Stomach (tissue), 8 donors: ENCODE measurements at regions not wholly inside any gene's neighbourhood (a gene's known extent, or its start where the extent isn't known, plus 50 kb on each side); places are given as distances from the start of the nearest gene placed in this dataset.

Source experiments
- DNase-seq, 2 donors: peaks; one replicate each; pipeline versions ENCODE4 v3.0.0 to v3.0.0-alpha.2; 2013 to 2019
- H3K27ac ChIP-seq, 5 donors: fragments of 200-600 bp in 4 of 5; sonication (generic) in 4 of 5; one replicate each; pipeline ENCODE4 v1.5.1; 2013 to 2019; ENCODE audit warnings: mild to moderate bottlenecking in 1 of 5, moderate library complexity in 1 of 5
- H3K27me3 ChIP-seq, 3 donors: fragments of 200-600 bp; sonication (generic); one replicate each; pipeline ENCODE4 v1.5.1; 2017 to 2019; ENCODE audit warnings: mixed run types in 1 of 3
- H3K36me3 ChIP-seq, 4 donors: fragments of 200-600 bp; sonication (generic); 1 replicate in 3 of 4; 2 replicates in 1 of 4; pipeline ENCODE4 v1.5.1; 2016 to 2019
- H3K4me1 ChIP-seq, 4 donors: fragments of 200-600 bp; sonication (generic); one replicate each; pipeline ENCODE4 v1.5.1; 2016 to 2019
- H3K4me3 ChIP-seq, 4 donors: fragments of 200-600 bp; sonication (generic) in 3 of 4; one replicate each; pipeline ENCODE4 v1.5.1; 2016 to 2019; ENCODE audit warnings: mild to moderate bottlenecking in 1 of 4
- H3K9me3 ChIP-seq, 4 donors: fragments of 200-600 bp; sonication (generic); one replicate each; pipeline ENCODE4 v1.5.1; 2016 to 2019
- CTCF ChIP-seq, 7 experiments: fragments of 450-650 bp in 4 of 7; fragments of 200-600 bp in 3 of 7; sonication (generic) in 3 of 7; IDR thresholded peaks; one replicate each; pipeline ENCODE4 v1.5.1; 2016 to 2019; ENCODE audit warnings: antibody characterized with exemption in 7 of 7, control low read depth in 2 of 7, mild to moderate bottlenecking in 1 of 7
- EP300 ChIP-seq: sonication (generic); formaldehyde crosslinking; IDR thresholded peaks from one replicate; pipeline ENCODE4 v1.6.1; 2017; ENCODE audit warnings: antibody characterized with exemption
- POLR2A ChIP-seq, 4 donors: fragments of 450-650 bp; IDR thresholded peaks; one replicate each; pipeline ENCODE4 v1.6.1; 2016; ENCODE audit warnings: antibody characterized with exemption in 4 of 4, control low read depth in 2 of 4, mild to moderate bottlenecking in 1 of 4, moderate library complexity in 1 of 4
- POLR2AphosphoS5 ChIP-seq, 3 donors: sonication (generic); formaldehyde crosslinking; IDR thresholded peaks; one replicate each; pipeline ENCODE4 v1.6.1; 2016; ENCODE audit warnings: antibody characterized with exemption in 3 of 3
- WGBS, 5 donors: extraction: QIAGEN DNeasy Blood & Tissue Kit in 3 of 5; methylation state at CpG; one replicate each; pipeline versions ENCODE4 v1.1.5 to v1.1.7; 2013 to 2018; 5-methylcytosine and 5-hydroxymethylcytosine counted together
- intact Hi-C: fragments of 100-400 bp; cut with DNase I; formaldehyde crosslinking; loops from one replicate; pipeline ENCODE4 v1.15.1; 2023; ENCODE audit warnings: low total_unique reads
- donor health status: healthy with polysubstance abuse.
- donor health status: Bipolar disorder and iron deficiency.
- donor health status: healthy.

- DNase-seq: no peak
- no peak for TF ChIP-seq POLR2AphosphoS5 (IDR thresholded peaks at IDR 0.05)
- no peak for TF ChIP-seq CTCF (IDR thresholded peaks at IDR 0.05)
- TF ChIP-seq EP300: no peak
- no peak for TF ChIP-seq POLR2A (IDR thresholded peaks at IDR 0.05)
- WGBS, 5 donors: 82 to 95% (median 93%) methylated on average over 4 of the region's 4 CpGs
These were observed 164.4 kb upstream of the ZRANB2 start for GRCh38 chr1:71245246-71245645.

GRCh38 chr1:71242239-71242638, 161.4 kb upstream of the ZRANB2 start:
- H3K27ac ChIP-seq: no peak overlapping the region
- H3K27me3 ChIP-seq: no peaks in the 10 kb centered on the region
- no peak overlapping the region for H3K4me3 ChIP-seq
- 80 to 95% (median 90%) methylated on average over 1 of the region's 1 CpG for WGBS, 5 donors
- H3K4me1 ChIP-seq: no peaks in the 10 kb centered on the region
- no peak for TF ChIP-seq CTCF (IDR thresholded peaks at IDR 0.05)
- TF ChIP-seq POLR2A (IDR thresholded peaks at IDR 0.05): no peak
- TF ChIP-seq POLR2AphosphoS5 (IDR thresholded peaks at IDR 0.05): no peak
- no peak for TF ChIP-seq EP300
- intact Hi-C loops: no loop called here
- DNase-seq: no peak
- H3K9me3 ChIP-seq: no peaks in the 10 kb centered on the region
- no peaks in the 10 kb centered on the region for H3K36me3 ChIP-seq

More at GRCh38 chr1:71245246-71245645, 164.4 kb upstream of the ZRANB2 start:
- no peaks in the 10 kb centered on the region for H3K27me3 ChIP-seq
- no peaks in the 10 kb centered on the region for H3K4me1 ChIP-seq
- intact Hi-C loops: no loop called here
- H3K9me3 ChIP-seq: no peaks in the 10 kb centered on the region
- no peaks in the 10 kb centered on the region for H3K36me3 ChIP-seq
- H3K27ac ChIP-seq: no peak overlapping the region
- H3K4me3 ChIP-seq: no peak overlapping the region

- Histone ChIP-seq H3K27me3 (no peaks in the 10 kb centered on the region), H3K4me3 (no peak overlapping the region), H3K27ac (no peak overlapping the region), H3K36me3 (no peaks in the 10 kb centered on the region), H3K9me3 (no peaks in the 10 kb centered on the region), H3K4me1 (no peaks in the 10 kb centered on the region)
- intact Hi-C loops: no loop called here
- DNase-seq: no peak
- TF ChIP-seq POLR2AphosphoS5 (IDR thresholded peaks at IDR 0.05) (no peak), POLR2A (IDR thresholded peaks at IDR 0.05) (no peak), CTCF (IDR thresholded peaks at IDR 0.05) (no peak), EP300 (no peak)
- WGBS, 5 donors: 94 to 100% (median 96%) methylated on average over 1 of the region's 1 CpG
These were observed 159.8 kb upstream of the ZRANB2 start for GRCh38 chr1:71240656-71241055.

- H3K4me1 ChIP-seq: no peaks in the 10 kb centered on the region
- H3K27me3 ChIP-seq: no peaks in the 10 kb centered on the region
- intact Hi-C loops: no loop called here
- H3K9me3 ChIP-seq: no peaks in the 10 kb centered on the region
- no peak overlapping the region for H3K27ac ChIP-seq
- H3K4me3 ChIP-seq: no peak overlapping the region
- DNase-seq: no peak
- WGBS, 5 donors: 74 to 88% (median 84%) methylated on average over 2 of the region's 2 CpGs
- no peaks in the 10 kb centered on the region for H3K36me3 ChIP-seq
- TF ChIP-seq POLR2A (IDR thresholded peaks at IDR 0.05) (no peak), EP300 (no peak), CTCF (IDR thresholded peaks at IDR 0.05) (no peak)
These were observed 155.7 kb upstream of the ZRANB2 start for GRCh38 chr1:71236503-71236902.
